Activated CD4-positive, CD25-positive, alpha-beta regulatory T cell treated with anti-CD3 and anti-CD28 coated beads, Interleukin-2, amount 50 U/mL, for 24 hours (primary cell): ENCODE measurements at regions not wholly inside any gene's neighbourhood (a gene's known extent, or its start where the extent isn't known, plus 50 kb on each side); places are given as distances from the start of the nearest gene placed in this dataset.
"Not testable (repeated sequence)": the region's sequence is repeated elsewhere in the genome, so short reads cannot be mapped to it uniquely, and the experiment has no call there.

Experiments
- ATAC-seq, 2 donors: fragments of 150-1000 bp; cut with Tn5 transposase; one replicate each; pipeline ENCODE4 v1.10.0; 2021; ENCODE audit warnings: mild to moderate bottlenecking in 1 of 2, moderate library complexity in 1 of 2

DNA sequence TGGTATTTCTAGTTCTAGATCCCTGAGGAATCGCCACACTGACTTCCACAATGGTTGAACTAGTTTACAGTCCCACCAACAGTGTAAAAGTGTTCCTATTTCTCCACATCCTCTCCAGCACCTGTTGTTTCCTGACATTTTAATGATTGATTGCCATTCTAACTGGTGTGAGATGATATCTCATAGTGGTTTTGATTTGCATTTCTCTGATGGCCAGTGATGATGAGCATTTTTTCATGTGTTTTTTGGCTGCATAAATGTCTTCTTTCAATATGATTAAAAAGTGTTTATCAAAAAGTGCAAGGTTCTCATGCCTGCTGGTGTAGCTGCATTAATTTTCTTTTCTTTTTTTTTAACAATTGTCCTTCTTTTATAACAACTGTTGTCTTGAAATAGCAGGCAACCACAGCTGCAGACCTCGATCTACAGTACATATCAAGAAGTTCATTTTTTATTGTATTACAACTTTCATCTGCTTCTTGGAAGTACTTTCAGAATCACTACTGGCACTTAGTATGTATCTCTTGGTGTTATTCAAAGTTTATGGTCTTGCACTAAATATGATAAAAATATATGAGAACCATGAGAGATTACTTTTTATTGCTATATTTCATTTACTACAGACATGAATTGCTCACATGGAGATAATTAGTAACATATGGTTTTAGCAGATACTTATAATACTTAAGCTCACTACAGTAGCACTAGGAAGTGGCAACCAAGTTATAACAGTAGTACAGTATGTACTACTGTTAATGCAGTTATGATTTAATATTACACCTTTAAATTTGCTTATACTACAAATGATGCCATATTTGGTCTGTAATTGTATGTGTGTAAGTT is 358.0 kb downstream of the ETV1 start:
- not testable (repeated sequence) for ATAC-seq

DNA sequence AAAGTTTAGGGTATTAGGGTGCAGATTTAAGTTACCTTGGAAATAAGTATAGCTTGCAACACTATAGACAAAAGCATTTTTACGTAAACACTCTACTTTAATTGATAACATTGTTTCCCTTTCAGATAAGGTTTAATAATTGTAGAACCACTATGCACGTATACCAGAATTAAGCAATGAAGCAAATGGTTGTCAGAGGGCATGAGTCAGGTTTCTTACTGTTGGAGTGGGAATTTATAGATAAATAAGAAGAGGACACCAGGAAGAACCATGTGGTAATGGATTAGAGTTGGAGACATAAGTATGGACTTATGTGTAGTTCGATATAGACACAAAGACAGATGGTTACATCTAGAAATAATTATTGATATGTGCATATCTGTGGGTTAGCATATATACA is 355.6 kb downstream of the ETV1 start:
- ATAC-seq: no peak

DNA sequence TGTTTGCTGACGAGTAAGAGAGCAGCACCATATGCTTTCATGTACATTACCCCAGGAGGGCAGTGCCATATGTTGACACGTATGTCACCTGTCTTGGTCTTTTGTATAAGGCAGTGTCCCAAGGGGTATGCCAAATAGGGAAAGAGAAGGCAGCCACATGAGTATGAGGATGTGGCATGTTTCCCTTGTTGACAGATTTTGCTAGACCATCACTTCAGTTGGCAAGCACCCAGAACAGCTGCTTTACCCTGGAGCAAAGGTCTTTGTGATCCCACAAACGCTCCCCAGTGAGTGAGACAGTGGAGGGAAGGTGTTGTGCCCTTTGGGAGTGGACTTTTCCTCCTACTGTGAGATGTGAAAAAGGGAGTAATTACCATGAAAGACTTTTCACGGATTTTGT is 350.1 kb downstream of the ETV1 start:
- ATAC-seq: no peak

DNA sequence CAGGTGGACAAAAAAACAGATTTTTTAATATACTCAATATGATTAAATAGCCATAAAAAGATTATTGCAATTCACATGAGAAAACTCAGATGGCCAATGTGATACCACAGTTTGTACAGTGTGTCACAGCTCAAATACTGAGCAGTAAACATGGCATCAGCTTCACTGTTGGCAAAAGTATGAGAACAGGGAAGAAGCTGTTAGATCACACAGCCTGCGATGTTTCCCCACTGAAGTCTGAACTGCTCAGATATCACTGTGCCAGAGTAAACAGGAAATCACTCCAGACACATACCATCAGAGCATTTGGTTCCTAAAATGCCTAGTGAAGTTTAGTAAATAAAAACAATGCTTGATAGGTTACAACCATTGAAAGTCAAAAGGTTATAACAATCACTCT is 347.8 kb downstream of the ETV1 start:
- ATAC-seq: no peak

DNA sequence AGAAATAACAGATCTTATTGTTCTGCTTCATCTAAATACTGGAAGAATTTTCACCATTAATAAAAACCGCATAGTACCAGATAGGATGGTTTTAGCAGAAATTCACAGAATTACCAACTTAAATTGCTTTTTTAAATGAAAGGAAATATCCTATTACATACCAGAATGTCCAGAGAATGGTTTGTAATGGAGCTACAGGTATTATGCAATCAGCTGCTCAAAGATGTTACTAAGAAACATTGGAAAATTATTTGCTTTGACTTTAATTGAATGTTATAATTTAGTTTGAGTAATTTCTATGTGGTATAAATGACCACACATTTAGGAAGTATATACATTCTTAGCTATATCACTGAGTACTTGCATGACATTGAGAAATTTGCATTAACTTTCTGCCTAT is 338.3 kb downstream of the ETV1 start:
- no peak for ATAC-seq

DNA sequence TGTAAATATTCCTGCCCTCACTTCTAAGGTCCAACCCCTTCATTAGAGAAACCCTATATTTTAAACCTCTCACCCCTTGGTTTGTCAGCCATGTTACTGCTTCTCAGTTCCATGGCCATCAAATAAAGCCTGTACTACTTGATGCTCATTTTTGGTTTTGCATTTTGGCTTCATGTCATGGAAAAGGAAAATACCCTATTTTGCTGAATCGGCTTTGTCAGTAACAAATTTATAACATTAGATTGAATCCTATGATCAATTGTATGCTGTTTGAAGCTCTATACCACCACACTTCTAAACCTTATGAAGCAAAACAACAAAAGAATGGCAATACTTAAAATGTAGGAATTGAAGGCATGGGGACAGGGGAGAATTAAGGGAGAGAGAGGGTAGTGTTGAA is 333.1 kb downstream of the ETV1 start:
- no peak for ATAC-seq

DNA sequence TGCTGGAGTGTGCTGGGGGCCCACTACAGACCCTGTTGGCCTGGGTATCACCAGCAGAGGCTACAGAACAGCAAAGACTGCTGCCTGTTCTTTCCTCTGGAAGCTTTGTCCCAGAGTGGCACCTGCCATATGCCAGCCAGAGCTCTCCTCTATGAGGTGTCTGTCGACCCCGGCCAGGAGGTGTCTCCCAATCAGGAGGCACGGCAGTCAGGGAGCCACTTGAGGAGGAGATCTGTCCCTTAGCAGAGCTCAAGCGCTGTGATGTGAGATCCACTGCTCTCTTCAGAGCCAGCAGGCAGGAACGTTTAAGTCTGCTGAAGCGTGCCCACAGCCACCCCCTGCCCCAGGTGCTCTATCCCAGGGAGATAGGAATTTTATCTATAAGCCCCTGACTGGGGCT is 316.2 kb downstream of the ETV1 start:
- no peak for ATAC-seq

DNA sequence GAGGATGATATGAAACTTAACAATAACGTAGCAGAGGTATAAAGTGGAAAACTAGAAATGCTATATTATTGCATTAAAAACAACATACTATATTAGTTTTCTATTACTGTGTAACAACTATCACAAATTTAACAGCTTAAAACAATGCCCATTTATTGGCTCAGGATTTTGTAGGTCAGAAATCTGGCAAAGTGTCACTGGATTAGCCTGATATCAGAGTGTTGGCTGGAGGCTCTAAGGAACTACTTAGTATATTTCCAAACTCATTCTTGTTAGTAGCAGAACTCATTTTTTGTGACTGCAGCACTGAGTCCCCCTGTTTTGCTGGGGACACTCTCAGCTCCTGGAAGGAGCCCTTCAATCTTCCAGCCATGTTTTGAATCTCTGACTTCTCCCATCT is 306.8 kb downstream of the ETV1 start:
- no peak for ATAC-seq

DNA sequence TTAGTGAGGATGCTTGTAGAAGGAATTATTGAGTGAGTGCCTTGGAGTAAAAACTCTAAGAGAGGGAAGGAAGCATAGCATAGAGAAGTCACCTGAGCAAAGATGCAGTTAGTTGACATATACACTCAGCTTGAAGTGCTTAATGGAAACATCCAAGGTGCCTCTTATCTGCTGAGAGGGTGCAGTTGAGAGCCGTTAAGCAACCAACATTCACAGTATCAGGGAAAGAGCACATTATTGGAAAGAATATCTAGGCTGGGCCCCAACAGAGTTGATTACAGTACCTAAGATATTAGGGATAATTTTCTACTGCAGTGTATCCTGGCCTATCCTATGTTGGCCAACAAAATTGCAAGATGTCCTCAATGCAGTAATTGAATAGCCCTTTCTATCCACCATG is 302.0 kb downstream of the ETV1 start:
- ATAC-seq: no peak

DNA sequence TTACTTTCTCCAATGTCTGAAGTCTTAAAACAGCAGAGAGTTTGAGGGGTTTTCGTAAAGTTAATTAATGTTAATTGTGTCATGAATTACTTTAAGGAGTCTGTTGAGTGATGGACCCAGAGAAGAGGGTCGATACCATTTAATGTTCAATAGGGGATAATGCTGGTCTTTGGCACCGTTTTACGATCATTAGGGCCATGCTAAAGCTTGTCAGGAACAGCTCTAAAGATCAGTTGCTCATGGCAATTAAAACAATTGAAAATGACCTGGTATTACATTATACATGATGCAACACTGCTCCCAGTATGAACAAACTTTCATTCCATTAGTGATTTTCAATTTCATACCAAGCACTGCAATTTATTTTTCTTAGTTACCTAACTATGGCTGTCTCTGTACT is 296.9 kb downstream of the ETV1 start:
- ATAC-seq: no peak

DNA sequence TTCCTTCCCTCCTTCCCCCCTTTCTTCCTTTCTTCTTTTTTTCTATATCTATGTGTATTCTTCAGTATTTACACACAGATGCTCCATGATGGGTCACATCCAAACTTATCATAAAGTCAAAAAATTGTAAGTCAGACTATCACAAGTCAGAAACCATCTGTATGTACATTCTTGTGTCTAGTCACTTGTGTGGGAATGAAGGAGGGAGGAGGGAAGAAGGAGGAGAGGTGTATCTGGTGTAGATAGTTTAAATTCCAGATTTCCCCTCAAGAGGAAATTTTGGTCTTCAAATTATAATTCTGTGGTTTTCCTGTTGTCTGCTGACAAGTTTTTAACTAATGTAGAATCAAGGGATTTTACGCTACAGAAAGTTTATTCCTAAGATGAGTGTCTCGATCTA is 287.2 kb downstream of the ETV1 start:
- ATAC-seq: no peak

DNA sequence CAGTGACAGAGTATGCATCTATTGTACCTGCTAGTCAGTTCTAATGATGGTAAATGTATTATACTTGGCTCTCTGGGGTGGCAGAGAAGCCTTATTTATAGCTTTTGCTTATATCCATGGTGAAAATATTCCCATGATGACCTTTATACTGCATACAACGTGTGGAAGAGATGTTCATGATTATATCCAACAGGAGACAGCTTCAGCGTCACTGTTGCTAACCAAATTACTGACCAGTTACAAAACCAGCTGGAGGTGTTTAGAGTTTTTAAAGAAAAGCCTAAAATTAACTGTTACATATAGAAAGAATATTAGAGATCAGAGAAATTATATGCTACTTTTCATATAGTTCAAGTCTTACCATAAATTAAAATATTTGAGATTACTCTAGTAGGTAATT is 280.8 kb downstream of the ETV1 start:
- ATAC-seq: no peak

DNA sequence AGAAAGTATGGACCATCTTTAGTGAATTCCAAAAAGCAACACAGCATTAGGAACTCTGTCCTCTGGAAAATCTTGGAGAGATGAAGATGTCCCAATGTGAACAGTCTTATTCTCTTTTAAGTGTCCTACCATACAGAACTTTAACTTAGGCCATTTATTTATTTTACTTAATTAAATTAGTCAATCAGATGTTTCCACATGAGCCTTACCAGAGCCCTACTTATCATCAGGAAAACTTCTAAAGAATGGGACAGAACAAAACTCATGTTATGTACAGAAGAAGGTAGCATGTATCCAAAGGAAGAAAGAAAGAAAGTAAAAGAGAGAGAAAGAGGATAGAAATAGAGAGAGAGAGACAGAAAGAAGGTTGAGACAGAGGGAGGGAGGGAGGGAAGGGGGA is 276.4 kb downstream of the ETV1 start:
- no peak for ATAC-seq

DNA sequence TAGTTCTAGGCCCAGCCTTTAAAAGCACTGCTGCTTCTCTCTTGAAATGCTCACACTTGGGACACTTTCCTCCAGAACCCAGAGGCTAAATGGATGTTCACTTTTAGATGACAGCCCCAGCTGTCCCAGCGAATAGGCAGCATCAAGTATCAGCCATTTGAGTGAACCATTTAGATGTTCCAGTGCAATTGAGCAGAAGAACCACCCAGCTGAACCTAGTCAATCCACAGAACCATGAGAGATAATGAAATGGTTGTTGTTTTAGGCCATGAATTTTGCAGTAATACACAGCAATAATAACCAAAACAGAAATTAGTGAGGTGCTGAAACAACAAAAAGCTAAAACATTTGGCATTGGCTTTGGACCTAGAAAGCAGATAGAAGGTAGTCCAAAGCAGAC is 273.9 kb downstream of the ETV1 start:
- ATAC-seq: no peak

DNA sequence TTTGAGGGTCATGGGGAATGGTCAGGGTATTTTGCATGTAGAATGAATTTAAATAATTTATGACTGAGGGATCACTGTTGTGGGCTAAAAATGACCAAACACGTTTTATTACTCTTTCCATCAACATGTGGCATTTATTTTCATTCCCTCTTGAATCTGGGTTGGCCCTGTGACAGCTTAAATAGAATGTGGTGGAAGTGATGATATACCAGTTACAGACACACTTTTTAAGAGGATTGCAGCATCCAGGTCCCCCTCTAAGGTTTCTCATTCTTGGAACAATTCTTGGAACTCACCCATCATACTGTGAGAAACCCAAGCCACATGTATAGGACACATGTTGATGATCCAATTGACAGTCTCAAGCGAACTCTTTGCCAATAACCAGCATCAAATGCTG is 272.4 kb downstream of the ETV1 start:
- no peak for ATAC-seq

DNA sequence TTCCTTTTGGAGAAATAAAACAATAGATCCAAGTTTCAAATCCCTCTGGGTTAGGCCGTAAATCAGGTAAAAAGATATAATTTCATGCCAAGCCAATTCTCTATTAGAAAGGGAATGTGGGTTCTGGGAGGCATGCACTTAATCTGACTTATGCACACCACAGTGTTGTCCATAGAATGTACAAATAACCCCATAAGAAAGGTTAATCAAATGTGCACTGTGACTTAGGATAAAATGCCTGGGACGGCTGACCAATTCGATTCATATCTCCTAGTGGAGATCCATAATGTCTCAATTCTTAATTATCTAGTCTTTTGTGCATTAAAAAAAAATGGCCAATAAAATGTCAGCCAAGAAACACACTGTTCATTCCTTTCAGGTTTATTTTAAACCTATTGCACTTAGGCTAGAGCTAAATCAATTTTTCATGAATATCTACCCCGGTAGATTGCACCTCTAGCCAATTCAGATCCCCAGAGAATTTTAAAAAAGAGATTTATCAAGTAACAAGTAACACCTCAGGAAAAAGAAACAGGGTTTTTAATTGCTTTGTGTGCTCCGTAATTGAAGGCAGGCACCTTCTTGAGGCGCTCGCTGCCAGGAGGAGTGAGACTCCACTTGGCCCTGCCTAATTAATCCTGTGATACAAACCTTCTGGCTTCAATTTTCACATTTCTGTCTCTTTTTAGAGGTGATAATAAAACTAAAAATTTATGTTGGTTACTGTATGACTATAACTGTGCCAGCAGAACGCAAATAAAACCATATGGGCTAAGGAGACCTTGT is 265.1 kb downstream of the ETV1 start:
- ATAC-seq: no peak

DNA sequence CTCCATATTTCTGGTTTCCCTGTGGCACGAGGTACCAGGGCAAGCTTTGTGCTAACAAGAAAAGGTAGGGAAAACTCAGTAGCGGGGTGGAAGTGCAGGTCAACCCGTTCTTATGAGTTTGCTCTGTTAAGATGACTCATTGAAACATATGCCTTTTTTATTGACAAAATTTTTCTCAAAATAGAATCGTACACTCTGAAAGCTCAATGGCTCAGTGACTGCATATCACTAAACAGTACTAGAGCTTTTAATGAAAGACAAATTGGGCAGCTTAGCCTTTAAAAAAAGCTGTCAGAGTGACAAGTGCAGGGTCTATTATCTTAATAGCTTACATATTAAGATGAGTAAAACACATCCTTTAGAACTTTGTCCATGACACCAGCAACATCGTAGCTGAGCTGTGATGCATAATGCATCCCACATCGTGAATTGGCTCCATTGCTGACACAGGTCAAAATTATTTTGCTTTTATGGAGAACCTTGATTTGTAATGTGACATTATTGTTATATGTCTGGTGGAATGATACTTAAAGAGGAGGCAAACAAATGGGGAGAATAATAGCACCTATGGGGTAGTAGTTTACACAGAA is 264.4 kb downstream of the ETV1 start:
- ATAC-seq: no peak

DNA sequence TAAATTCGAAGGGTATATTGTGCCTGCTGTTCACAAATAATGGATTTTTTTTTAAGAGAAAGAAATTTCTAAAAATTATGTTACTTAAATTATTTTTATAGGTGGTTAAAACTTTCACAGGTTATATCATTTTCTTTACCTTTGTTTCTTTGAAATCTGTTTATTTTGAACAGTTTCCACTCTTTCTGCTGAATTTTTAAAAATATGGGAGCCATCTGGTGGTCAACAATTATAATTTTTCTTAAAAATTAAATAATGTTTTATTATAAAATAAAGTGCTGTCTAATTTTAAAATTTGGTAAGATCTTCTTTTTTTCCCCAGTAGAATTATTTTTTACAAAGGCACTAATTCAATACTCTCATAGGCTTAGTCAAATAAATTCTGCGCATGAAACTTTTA is 263.9 kb downstream of the ETV1 start:
- ATAC-seq: no peak

DNA sequence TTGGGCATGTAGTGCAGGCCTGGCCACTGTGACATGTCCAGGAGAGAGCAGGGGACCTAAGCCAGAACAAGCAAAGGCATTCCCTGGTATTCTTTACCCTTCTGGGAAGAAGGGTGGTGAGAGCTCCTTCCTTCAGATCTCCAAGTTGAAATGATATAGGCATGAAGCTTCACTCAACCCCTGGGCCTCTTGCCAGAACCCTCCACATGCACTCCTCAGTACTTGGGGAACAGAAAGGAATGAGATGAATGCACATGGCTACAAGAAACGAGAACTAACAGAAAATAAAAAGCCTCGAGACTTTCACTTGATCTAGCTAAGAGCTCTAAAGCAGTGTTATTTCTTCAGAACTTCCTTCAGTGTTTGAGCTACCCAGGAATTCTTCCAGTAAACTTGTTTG is 262.2 kb downstream of the ETV1 start:
- no peak for ATAC-seq

DNA sequence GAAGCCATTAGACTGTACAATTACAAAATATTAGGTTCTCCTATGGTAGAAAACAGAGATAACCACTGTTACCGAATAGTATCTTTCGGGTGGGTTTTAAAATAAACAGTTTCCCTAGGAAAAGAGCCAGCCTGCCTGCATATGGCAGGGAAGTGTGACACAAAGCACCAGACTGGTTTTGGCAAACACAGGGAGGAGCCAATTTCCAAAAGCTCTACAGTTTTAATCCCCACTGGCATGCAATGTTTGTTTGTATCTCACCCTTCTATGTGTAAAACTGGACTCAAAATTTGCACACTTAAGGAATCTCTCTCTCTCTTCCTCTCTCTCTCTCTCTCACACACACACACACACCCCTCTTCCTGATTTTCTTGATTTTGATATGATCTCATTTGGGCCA is 261.7 kb downstream of the ETV1 start:
- ATAC-seq: no peak

DNA sequence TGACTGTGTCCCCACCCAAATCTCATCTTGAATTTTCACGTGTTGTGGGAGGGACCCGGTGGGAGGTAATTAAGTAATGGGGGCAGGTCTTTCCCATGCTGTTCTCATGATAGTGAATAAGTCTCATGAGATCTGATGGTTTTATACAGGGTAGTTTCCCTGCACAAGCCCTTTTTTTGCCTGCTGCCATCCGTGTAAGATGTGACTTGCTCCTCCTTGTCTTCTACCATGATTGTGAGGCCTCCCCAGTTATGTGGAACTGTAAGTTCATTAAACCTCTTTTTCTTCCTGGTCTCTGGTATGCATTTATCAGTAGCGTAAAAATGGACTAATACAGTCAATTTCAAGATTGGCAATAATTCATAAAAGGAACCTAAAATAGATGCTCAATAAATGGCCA is 261.0 kb downstream of the ETV1 start:
- not testable (repeated sequence) for ATAC-seq

DNA sequence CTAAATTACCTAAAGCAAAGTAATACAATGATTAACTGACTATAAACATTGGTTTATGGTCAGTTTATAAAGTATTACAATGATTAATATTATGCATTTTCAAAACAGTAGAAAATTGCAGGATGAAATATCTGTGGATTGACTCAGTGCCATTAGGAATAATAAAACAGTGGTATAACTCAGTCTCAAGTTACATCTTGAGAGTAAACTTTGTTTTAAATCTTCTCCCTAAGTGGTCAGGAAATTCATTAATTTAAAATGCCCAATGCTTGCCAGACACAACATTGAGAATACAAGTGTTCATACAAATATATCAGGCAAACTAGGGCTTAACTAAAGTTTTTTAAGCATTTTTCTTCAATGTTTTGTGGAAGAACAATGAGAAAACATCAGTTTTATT is 257.8 kb downstream of the ETV1 start:
- ATAC-seq: no peak

DNA sequence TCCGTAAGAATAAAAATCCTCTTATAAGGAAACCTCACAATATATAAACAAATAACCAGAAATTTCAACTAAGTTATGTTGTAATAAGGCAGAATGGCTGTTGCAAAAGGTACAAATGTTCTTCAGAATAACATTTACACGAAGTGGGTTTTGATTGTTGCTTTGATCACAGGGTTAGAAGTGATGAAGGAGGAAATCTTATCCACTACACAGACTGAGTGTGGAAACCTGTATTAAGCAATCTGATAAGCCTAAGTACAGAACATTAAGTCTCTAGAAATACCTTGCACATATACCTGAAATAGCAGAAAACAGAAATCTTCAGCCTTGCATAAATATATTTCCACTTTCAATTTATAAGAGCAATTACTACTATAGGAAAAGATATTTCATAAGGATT is 251.9 kb downstream of the ETV1 start:
- no peak for ATAC-seq

DNA sequence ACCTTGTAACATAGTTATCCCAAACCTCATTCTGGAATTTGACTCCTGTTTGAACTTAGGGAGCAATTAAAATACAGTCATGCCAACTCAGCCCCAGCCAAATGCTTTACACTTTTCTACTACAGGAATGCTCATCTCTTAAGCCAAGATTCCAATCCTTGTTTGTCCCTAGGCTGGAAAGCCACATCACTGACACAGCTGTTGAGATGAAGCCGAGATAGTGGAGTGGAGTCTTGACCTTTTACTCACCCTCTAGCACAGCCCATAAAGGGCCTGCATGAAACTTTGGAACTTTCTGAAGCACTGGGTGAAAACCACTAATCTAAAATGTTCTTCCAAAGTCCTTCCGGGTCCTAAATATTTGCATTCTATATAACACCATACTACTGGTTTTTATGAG is 247.3 kb downstream of the ETV1 start:
- ATAC-seq: no peak
